ENCODE measurements at regions not wholly inside any gene's neighbourhood (a gene's known extent, or its start where the extent isn't known, plus 50 kb on each side); places are given as distances from the start of the nearest gene placed in this dataset.

DNA sequence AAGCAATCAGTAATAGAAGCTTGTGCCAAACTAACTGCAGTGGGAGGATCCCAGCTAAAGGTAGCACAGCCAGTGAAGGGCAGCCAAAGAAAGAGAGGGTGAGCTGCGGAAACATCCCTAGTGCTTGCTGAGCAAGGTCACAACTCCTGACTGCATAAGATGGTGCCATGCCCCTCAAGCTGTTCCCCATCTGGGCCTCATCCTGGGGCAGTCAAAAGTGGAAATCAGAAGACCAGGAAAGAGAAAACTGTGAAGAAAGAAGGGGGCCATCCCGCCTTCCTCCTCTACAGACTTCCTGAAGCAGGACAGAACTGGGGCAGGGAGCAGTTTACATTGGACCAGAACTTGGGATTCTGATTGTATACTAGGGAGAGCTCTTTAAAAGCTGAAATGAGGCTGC is 159.2 kb downstream of the TNFSF13B start:
- TF ChIP-seq, protein P1, sequence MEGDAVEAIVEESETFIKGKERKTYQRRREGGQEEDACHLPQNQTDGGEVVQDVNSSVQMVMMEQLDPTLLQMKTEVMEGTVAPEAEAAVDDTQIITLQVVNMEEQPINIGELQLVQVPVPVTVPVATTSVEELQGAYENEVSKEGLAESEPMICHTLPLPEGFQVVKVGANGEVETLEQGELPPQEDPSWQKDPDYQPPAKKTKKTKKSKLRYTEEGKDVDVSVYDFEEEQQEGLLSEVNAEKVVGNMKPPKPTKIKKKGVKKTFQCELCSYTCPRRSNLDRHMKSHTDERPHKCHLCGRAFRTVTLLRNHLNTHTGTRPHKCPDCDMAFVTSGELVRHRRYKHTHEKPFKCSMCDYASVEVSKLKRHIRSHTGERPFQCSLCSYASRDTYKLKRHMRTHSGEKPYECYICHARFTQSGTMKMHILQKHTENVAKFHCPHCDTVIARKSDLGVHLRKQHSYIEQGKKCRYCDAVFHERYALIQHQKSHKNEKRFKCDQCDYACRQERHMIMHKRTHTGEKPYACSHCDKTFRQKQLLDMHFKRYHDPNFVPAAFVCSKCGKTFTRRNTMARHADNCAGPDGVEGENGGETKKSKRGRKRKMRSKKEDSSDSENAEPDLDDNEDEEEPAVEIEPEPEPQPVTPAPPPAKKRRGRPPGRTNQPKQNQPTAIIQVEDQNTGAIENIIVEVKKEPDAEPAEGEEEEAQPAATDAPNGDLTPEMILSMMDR (IDR thresholded peaks at IDR 0.05 in 8 of 11, conservative IDR thresholded peaks at IDR 0.05 in 3 of 11): no peak
- TF ChIP-seq POLR2A (IDR thresholded peaks at IDR 0.05) (no peak), POLR2AphosphoS5 (IDR thresholded peaks at IDR 0.05) (no peak)

Measured in spleen (tissue), 7 donors.